ENCODE measurements at regions not wholly inside any gene's neighbourhood (a gene's known extent, or its start where the extent isn't known, plus 50 kb on each side); places are given as distances from the start of the nearest gene placed in this dataset.

DNA sequence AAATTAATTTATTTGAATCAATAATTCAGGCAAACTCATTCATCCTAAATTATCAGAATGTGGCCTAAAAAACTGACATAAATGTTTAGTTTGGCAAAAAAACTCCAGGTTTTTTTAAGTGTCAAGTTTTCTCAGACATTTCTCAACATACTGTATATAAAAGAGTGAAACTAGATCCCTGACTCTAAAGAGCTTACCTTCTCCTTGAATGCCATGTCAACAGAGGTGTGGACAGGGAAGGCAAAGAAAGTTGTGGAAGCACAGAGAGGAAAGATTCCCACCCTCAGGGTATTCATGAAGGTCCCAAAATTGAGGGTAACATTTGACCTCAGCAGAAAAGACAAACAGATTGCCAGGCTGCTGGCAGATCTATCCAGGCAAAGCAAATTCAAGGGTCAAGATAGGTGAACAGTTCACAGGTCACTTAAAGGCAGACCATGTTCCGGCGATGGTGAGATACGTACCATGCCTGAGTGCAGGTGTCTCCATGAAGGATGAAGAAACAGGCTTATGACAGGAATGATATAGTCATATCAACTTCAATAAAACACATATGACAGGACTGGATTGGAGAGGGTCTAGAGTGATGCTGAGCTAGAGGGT lies 1638.3 kb upstream of the ZEB2 start:
- DNase-seq = no peak

DNA sequence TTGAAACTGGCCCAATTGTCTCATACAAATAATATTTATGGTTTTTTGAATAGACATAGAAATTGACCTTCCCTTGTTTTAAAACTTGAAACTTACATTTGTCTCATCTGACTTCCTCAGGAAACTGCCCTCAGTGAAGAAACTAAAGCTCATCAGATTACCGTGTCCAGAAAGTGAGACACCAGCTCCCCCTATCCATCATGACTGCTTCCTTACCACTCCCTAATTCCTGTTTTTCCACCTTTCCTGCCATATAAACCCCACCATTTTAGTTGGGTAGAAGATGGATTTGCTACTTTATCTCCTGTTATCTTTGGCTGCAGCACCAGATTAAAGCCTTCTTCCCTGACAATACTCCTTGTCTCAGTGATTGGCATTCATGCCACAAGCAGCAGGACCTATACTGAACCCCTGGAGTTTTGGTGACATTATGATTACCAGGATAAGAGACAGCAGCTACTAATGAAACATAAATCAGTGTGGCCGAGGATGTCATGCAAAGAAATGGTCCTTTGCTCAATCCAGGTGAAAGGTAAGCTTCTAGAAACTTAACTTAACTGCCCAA lies 1627.6 kb upstream of the ZEB2 start:
- DNase-seq = no peak

DNA sequence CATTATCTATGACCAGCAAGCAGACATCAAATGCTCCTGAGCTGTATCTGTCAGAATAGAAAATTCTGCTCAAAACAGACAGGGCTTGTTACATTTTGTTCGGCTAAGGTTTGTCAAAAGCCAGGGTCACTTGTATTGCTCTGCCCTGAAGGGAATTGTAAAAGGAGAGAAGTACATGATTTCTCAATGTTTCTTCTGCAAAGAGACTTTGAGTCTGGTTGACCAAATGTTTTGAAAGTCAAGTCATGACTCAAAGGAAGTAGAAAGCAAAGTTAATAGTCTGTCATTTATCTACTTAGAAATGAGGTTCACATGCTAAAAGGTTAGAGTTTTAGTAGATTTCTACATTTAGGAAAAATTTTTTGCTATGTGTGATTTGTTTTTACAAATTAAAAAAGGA lies 1624.1 kb upstream of the ZEB2 start:
- no peak for DNase-seq

DNA sequence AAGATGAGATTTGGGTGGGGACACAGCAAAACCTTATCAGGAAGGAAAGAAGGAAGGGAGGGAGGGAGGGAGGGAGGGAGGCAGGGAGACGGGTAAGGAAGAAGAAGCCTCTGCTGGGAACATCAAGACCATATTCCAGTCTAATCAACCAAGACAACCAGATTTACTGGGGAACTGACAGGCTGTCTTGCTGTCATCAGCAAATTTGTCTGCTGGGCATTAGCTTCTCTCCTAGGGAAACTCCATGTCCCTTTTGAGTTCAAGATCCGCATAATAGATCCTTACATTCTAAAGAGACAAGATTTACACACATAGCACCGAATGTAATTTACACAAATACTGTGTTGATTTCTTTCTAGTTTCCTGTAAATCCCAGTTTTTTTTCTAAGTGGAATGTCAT lies 1618.9 kb upstream of the ZEB2 start:
- no peak for DNase-seq

DNA sequence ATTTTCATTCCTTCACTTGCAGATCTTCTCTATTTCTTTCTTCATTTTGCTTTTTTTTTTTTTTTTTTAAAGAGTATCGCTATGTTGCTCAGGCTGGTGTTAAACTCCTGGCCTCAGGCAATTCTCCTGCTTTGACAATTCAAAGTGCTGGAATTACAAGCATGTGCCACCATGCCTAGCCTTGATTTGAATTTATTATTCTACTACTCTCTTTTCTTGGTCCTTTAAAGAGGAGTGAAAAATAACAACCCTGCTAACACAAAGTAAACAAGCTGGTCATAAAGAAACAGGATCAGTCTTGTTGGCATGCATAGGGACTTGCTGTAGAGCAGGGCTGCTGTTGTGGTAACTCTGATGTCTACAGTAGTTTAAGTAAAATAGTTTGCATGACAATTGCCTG lies 1615.3 kb upstream of the ZEB2 start:
- DNase-seq = no peak

DNA sequence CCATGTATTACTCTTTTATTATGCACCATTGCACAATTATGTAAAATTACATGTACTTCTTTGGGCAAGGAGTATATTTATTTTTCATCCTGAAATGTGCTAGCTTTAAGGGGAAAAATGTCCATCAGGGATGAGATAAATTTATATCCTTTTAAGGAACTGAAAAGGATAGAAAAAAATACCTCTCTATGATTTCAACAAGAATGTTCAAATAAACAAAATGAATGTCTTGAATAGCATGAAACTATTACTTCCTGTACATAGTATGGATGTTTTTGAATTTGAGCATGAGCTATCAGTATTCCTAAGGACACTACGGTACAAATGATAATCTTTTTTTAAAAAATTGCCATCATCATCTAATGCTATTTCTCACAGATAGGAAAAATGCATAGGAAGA lies 1611.9 kb upstream of the ZEB2 start:
- DNase-seq = no peak

DNA sequence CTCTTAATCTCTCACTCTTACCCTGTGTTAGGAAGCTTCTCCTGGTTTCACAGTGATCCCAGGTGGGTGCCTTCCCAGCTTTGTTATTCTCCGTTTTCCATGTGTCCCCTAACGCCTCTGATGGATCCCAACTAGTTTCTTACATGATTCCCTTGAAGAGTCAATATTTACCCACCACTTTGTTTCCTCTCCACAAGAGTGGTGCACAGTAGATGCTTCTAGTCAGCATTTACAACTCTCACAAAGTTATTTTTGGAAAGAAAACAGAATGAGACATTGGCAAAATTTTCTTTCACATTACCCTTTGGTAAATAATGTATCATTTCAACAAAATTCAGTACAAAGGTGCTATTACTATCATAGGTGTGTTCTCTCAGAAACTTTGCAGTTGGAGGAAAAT lies 1611.1 kb upstream of the ZEB2 start:
- no peak for DNase-seq

DNA sequence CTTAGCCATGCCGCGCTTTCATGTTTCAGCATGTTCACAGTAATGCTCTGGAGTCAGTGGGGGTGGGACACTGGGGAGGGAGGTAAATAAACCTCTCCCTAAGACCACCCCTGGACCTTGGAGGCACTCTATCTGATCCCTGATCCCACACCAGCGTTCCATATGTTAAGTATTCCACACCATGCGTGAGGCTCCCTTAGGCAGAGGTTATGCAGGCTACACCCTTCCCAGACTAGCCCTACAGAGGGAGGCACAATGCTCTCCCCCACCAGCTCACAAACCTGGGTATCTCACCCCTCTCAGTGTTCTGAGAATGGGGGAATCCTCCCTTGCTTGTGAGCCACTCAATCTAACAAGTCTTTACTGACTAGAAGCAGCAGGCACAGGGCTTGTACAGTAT lies 1610.4 kb upstream of the ZEB2 start:
- no peak for DNase-seq

DNA sequence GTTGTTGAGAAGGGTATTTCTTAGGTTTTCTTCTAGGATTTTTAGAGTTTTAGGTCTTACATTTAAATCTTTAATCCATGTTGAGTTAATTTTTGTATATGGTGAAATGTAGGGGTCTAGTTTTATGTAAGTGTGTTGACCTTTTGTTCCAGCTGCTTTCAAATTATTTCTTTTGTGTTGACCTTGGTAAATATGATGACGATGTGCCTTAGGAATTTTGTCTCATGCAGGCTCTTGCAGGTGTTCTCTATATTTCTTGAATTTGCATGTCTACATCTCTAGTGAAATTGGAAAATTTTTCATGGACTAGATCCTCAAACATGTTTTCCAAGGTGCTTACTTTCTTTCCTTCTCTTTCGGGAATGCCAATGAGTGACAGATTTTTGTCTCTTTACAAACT lies 1609.3 kb upstream of the ZEB2 start:
- DNase-seq = no peak

DNA sequence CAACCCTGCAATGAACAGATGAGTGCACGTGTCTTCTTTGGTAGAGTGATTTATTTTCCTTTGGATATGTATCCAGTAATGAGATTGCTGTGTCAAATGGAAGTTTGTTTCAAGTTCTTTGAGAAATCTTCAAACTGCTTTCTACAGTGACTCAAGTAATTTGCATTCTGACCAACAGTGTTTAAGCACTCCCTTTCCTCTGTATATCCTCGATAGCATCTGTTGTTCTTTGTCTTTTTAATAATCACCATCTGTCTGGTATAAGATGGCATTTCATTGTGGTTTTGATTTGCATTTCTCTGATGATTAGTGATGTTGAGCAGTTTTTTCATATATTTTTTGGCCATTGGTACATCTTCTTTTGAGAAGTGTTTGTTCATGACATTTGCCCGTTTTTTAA lies 1608.3 kb upstream of the ZEB2 start:
- DNase-seq = no peak

DNA sequence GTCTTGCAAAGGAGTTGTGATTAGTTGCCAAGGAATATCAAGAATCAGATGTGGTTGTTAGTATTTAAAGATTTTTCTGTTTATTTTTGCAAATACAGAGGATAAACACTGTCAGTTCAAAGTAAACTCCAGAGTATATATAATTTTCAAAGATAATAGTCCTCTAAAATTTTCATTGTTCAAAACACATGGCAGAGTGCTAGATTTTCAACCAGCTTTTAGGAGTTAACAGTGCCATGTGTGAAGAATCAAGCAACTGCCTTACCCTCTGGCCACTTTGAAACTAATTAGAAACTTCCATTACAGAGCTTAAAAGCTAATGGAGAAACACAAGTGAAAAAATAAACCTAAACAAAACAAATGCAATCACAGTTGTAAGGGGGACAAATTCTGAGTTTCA lies 1605.6 kb upstream of the ZEB2 start:
- no peak for DNase-seq

DNA sequence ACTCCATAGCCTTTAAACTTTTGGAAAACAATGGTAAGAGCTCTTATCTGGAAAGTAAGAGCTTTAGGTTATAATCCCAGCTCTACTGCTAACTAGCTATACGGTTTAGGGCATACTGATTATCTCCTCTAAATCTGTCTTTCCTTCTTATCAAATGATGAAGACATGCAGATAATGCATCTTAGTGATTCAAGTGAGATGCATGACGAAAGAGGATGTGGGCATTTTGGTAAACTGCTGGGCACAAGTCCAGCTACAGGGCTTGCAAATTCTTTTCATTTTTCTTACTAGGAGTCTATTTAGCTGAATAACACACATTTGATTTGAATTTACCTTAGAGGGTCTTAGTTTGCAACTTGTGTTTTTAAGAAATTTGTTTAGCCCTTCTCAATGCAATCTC lies 1604.8 kb upstream of the ZEB2 start:
- no peak for DNase-seq

DNA sequence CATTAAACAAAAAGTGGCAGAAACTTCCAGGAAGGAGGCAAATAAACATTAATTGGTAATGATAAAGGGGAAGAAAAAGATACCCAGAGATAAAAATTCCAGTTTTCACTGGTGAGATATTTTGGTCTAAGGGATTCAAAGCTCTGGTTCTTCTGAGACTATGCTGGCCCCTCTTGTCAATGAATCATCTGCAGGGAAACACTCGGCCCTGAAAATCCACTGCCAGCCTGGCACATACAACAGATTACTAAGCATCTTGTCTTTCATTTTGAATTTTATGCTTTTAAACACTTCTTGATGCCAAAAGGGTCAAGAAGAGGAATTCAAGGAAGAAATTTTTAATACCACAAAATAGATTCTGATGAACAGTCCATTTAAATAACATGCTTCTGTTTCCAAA lies 1603.8 kb upstream of the ZEB2 start:
- DNase-seq = no peak

DNA sequence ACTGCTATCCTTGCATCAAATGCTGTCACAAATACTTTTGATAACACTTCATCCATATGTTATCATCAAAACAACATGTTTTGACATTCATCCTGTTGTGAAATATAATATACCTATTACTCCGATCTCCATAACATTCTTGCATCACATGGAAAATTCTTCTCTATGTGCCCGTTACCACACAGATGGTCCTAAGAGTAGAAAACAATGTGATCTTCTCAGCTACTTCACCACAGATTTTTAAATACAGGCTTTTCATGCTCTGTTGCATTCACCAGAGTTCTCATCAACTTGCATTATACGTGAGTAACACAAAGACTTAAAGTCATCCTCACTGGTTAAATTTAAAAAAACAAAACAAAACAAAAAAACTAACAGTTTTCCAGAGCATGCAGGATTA lies 1603.3 kb upstream of the ZEB2 start:
- no peak for DNase-seq

DNA sequence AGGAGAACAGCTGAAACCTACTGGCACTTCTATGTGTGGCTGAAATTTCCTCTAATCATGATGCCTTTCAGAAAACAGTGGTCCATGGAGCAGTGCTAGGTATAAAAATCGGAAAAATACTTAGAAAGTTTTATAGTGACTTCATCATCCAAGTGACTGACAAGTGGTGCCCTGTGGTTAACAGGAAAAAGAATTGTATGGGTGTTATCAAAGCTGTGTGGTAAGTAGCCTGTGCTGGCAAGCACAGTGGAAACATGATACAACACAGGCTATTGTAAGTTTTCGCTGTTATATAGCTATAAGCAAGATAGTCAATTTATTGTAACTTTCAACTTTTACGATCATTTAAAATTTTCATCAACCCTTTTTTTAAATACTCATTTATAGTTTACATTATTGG lies 1599.7 kb upstream of the ZEB2 start:
- DNase-seq = no peak

DNA sequence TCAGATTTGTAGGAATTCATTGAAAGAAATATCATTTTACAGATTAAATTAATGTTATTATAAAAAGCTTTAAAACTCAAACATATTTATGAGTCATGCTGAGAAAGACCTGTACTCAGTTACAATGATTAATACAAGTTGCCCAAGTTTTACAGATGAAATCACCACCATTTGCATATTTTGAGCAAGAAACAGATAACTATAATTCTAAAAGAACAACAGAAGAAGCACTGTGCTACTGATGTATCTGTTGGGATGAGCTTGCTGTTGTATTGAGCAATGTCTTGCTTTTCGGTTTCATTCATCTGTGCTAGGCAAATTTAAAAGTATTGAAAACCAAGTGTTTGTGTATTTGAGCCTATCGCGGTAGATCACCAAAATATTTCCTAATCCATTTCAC lies 1589.1 kb upstream of the ZEB2 start:
- no peak for DNase-seq

DNA sequence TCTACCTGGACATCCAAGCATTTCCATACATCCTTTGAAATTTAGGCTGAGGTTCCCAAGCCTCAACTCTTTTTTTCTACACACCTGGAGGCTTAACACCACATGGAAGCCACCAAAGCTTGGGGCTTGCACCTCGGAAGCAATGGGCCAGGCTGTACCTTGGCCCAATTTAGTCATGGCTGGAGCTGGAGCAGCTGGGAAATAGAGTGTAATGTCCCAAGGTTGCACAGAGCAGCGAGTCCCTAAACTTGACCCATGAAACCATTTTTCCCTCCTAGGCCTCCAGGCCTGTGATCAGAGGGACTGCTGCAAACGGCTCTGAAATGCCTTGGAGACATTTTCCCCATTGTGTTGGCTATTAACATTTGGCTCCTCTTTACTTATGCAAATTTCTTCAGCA lies 1574.3 kb upstream of the ZEB2 start:
- DNase-seq = no peak

DNA sequence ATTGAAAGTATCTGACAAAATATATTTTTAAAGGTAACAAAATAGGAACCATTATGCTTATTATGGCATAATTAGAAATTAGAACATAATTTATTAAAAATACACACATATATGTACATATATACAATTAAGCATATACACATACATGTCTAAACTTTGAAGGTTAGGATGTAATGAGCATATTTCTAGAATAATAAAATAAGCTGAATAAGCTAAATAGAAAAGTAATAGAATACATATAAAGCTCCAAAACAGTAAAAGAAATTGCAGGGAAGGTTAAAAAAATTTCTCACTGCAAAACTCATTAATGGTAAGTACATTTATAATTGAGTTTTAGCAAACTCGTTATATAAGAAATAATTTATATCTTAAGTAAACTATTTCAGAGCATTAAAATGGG lies 1561.5 kb upstream of the ZEB2 start:
- DNase-seq = no peak

DNA sequence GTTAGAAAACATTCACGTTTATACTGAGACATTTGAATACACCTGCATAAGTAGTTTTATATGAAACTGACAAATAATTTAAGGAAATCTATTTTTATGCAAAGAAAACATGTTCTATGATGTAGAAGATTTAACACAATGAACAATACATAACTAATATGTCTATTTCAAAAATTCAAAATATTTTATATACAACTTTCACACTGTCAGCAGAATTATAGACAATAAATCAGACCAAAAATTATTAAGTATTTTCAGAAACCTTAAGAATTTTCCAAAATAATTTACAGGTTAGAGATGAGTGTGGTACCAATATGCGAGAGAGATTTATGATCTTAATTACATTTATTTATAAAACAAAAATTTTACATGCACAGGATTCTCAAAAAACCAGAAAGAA lies 1561.0 kb upstream of the ZEB2 start:
- no peak for DNase-seq

DNA sequence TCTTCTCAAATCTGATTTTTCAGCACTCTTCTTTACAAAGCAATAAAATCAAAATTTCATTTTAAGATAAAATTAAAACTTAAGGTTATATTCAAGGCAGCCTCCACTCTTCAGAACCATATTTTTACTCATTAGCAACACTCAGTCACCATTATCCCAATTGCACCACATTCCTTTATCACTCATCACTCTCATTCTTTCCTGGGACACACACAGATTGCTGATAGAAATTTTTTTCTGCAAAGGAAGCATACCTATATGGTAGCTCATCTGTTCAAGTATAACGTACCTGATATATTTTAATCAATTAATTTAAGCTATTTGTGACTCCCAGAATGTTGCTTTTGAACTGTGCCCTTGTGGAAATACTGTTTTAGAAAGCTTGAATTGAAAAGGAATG lies 1559.3 kb upstream of the ZEB2 start:
- DNase-seq = no peak

DNA sequence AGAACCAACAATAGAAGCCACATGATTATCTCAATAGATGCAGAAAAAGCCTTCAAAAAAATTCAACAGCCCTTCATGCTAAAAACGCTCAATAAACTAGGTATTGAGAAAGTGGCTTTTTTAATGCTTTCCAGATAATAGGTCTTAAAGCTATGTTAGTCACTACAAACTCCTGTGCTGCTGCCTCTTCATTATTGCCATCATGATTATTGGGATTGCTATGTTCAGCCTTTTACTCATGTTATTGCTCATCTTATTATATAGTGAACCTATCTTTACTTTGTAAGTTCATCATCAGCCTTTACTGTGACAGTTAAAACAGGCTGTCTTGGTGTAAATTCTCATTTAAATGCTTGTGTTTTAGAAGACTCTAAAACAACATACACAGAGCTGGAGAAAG lies 1557.2 kb upstream of the ZEB2 start:
- no peak for DNase-seq

DNA sequence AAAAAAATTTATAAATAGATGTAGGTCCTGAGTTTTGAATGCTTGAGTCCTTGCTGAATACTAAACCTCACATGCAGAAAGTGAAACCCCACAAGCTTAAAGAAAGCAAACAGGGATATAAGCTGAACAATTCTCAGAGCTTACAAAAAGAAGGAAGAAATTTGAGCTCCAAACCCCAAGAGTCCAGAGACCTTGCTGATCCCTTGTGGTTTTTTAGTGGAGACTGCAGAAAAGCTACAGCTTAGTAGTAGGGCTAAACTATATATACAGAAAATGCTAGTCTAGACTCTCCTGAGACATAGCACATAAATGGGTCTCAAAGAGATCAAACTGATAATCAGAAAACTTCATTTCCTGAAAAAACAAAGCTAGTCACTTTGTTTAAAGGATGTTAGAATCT lies 1548.1 kb upstream of the ZEB2 start:
- DNase-seq = no peak

DNA sequence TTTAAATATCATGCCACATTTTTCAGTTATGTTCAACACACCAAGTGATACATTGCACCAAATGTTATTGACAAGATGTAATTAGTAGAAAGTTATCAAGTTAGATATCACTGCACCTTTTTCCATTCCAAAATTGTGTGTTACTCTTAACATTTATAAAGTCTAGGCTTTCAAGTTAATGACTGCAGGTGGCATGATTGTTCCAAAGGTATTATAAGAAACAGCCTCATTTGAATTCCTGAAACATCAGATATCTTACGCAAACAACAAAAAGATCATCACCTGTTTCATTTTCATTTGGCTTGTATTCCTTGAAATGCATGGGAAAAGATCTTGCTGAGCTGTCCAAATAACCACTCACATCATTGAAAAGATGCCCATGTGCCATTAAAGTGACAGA lies 1528.2 kb upstream of the ZEB2 start:
- no peak for DNase-seq

DNA sequence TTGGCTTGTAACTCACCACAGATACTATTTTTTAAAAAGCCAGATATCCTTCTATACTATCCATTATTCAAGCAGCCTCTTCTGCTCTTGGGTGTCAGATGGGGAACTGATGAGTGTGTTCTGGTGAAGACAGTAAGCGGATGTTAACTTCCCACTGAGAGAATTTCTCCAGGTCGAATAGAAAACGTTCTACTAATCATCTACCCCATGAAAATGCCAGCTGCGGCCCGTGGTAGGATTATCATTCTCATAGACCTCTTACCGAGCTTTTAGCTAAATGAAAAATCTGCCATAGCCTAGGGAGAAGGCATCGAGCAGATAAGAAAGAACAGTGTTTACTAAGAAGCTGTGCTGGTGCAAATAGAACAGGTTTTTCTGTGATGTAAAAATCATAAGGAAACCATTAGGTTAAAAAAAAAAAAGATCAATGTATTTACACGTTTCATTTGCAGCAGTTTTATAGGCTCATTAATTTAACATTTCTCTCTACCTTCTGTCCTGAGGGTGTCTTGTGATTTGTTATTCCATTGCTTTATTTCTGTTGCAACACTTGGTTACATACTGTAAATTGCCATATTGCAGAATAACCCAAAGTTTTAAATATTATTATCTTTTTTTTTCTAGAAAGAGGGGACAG lies 1521.5 kb upstream of the ZEB2 start:
- no peak for DNase-seq

DNA sequence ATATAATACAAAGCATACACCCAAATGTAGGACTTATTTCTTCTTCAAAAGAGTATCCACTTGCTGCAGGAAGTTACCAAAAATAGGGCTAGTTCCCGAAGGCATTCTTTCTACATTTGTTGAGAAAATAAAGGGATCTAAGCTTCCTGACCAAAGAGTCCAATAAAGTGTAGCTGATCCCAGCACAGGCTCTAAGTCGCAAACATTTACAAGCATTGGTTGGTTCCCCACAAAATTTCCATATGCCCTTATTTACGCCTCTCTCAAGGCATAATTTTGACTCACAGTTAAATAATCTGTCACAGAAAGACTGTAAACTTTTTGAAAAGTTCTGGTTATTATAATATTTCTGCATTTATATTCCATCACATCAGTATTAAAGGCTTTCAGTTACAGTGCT lies 1520.1 kb upstream of the ZEB2 start:
- no peak for DNase-seq
